Colon (tissue), 2 donors: ENCODE measurements at regions not wholly inside any gene's neighbourhood (a gene's known extent, or its start where the extent isn't known, plus 50 kb on each side); places are given as distances from the start of the nearest gene placed in this dataset.

Experiments
- FAIRE-seq: peaks from 2 replicates; lab custom pipeline; 2012; peaks lifted over from hg19 to GRCh38; lab: Jason Lieb, UNC
- donor health status: control.
- donor health status: control.

GRCh38 chr6:146886587-146887446, 288.0 kb downstream of the ADGB start:
- no peak for FAIRE-seq

GRCh38 chr6:146887447-146888077, 288.8 kb downstream of the ADGB start:
- no peak for FAIRE-seq

DNA sequence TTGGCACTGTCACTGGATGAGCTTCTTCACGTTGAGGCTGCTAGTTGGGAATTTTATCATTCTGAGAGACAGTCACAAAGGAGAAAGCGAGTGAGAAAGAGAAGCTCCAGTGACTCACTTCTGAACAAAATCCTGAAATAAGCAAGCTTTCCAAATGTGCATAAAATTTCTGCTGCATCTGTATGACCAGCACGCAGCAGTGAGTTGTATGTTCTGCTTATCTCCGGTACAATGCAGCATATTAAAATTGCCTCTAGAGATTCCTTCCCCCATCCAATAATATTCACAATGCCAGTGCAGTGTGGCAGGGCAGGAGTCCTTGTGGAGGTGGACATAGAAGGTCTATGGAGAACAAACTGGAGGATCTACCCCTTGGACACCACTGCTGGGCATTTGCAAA, 290.5 kb downstream of the ADGB start:
- no peak for FAIRE-seq

DNA sequence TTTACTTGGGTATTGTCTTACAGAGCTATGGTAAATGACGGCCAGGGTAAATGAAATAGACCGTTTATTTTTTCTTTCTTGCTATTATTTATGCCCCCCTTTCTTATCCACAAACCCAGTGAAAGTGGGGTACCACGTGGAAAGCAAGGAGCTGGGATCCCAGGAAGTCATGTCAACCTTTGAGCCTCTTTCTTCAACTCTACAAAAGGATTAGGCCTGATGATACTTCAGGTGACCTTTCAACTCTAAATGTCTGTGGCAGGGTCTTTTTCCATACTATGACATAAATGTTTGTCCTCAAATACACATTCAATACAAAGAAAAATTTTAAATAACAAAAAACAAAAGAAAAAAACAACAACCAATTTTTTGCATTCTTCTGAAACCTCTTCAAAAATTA, 291.4 kb downstream of the ADGB start:
- no peak for FAIRE-seq

GRCh38 chr6:146890644-146891434, 292.1 kb downstream of the ADGB start:
- FAIRE-seq, result no peak

GRCh38 chr6:146891615-146892265, 293.0 kb downstream of the ADGB start:
- FAIRE-seq, result no peak

DNA sequence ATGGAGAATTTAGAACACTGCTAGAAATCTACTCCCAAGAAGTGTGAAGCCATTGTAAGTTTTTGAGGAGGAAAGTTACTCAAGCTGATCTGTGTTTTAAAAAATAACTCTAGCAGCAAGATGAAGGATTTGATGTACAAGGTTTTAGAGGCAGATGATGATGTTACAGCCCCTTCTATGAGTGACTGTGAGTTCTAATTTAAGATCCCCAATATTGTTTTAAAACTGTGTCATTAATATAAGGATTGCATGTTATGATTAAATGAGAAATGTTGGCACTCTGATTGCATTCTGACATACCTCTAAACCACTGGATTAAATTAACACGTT, 293.5 kb downstream of the ADGB start:
- FAIRE-seq, result no peak

DNA sequence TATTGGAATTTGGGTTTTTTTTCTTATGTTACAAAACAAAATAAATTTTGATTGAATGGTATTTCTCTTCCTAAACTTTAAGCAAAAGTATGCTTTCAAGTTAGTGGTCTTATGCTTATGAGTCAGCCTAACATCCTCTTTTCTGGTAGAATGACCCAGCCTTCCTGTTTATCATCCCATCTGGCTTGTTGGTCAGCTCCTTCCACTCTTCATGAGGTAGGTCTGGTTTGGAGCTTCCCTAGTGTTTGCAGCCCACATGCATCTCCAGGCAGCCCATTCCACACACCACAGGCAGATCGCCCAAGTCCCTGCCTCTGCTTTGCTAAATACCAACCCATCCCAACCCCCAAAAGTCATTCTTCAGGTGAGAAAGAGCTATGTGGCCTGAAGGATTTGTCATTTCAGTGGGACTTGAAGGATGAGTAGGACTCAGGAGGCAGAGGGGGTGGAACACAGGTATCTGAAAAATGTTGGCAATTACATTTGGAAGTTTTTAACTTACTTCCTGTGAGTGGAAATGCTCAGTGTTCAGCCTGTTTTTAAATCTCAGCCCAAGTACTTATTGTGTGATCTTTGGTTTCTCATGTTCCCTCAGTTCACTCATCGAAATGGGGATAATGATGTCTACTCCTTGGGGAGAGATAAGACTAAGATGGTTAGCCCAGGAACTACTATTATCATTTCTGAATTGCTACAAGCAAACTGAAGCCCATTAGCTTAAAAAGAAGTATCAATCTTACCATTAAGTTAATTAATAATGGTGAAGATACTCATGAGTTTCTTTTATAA, 294.0 kb downstream of the ADGB start:
- no peak for FAIRE-seq

DNA sequence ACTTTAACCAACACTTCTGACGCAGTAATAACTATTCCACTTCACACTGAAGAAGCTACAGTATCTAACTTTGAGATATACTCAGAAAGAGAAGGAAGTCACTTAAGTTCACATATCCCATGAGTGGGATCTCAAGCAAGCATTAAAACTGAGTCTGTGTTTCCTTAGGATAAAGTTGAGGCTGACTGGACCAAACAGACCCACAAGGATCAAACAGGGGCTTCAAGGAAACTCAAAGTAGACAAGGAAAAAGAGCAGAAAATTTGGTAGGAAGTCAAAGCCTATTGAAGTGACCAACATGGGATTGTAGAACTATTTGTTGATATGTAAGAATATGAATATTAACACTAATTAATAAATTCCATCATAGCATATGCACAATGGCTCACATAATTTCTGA, 294.9 kb downstream of the ADGB start:
- no peak for FAIRE-seq

- no peak for FAIRE-seq
Observed at GRCh38 chr6:146894624-146895023, 295.9 kb downstream of the ADGB start.

DNA sequence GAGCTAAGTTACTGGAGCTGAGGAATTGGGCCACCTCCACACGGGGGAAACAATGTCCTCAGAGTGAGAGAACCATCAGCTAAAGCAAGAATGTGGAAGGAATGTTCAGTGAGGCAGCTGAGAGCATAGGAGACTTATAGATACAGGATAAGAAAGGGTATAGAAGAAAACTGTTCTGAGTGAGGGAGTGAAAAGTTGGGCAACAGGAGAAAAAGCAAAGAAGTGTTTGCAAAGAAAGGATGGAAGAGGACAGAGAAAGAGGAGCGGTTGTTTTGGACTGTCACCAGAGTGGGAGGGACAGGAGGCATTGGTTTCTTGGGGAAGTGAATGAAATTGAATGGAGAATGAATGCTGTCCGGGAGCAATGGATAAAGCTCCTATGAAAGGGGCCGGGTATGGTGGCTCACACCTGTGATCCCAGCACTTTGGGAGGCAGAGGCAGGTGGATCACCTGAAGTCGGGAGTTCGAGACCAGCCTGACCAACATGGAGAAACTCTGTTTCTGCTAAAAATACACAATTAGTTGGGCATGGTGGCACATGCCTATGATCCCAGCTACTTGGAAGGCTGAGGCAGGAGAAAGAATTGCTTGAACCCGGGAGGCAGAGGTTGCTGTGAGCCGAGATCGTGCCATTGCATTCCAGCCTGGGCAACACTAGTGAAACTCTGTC, 296.5 kb downstream of the ADGB start:
- FAIRE-seq, result no peak

DNA sequence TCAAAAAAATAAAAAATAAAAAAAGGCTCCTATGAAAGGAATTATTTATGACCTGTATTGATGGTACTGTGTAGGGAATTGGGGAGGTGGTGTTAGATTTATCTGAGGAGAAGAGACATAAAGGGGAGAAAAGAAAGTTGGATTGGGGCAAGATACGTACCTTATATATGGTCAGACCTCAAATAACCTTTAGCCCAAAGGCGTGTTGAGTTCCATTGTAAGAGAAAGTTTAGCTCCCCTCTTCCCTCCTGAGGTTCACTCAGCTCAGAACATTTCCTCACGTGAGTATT, 296.9 kb downstream of the ADGB start:
- no peak for FAIRE-seq

DNA sequence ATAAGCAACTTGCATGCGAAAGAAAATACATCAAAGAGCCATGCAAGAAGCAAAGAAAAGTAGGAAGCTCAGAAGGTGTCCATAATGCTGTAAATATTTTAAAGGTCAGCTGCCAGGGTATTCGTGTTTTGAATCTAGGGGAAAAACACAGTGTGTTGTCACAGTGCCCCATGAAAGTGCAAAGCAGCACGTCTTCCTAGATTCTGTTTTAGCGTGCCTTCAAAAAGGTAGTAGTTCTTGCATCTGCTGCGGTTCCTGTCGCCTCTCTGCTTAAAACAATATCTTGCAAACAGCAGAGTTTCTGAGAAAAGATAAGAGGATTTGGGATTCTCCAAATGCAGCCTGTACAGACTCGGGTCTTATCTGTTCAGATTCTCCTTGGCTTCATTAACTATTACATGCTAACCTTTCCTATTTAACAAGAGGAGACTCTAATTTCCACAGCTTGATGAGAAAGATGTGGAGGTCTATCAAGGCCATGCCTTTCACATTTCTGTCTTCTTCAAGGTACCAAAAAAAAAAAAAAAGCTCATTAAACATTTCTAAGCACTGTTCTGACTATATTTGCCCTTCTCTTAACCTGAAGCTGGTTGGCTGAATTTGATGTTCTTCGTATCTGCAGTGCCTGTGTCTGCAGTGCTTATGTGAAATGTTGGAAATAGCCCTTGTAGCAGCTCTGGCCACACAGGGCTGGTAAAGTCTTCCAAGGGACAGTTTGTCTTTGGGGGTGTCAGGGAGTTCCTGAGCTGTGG, 297.5 kb downstream of the ADGB start:
- no peak for FAIRE-seq

GRCh38 chr6:146896960-146897701, 298.4 kb downstream of the ADGB start:
- no peak for FAIRE-seq

DNA sequence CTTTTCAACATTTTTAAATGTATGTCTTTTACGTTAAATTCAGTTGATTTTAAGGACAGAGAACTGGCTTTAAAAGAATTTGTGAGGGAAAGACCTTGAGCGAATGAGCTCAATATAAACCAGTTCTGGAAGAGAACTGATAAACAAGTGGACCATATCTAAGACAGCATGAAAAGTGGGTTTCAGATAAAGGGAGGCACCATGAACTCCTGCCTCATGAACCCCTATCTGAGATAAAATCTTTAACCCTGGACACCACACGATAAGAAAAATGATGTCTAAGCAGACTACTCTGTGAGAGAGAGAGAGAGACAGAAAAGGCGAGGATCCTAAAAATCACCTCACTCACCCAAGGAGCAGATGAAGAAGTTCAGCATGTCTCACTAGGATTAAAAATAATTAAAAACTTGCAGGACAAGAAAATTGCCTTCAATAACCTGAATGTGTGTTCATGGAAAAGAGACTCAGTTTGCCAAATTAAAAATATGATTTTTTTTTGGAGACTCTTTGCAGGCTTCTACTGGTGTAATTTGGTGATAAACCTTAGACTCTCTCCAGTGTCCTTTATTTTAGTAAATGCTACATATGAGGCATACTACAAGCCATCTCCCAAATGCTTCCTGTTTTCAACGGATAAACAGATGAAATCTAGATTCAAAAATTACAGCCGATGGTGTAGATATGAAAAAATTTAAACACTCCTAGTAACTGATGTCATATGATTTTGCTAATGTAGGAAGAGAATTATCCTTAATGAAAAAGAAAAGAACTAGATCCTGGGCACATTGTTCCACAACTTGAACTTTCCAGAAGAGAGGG, 299.5 kb downstream of the ADGB start:
- no peak for FAIRE-seq

DNA sequence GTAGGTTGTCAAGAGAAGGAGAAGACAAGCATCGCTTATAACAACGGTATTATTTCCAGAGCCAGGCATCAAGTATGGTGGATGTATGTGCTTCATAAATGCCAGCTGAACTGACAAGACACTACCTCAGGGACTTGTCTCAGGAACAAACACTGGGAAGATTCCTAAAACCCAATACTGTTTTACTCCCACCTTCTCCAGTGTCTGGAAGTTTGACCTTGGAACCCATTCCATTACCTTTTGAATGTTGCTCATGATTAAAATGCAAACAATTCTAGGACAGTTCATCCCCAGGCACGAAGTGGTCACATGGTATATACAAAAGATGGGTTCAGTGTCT, 300.1 kb downstream of the ADGB start:
- FAIRE-seq, result no peak

DNA sequence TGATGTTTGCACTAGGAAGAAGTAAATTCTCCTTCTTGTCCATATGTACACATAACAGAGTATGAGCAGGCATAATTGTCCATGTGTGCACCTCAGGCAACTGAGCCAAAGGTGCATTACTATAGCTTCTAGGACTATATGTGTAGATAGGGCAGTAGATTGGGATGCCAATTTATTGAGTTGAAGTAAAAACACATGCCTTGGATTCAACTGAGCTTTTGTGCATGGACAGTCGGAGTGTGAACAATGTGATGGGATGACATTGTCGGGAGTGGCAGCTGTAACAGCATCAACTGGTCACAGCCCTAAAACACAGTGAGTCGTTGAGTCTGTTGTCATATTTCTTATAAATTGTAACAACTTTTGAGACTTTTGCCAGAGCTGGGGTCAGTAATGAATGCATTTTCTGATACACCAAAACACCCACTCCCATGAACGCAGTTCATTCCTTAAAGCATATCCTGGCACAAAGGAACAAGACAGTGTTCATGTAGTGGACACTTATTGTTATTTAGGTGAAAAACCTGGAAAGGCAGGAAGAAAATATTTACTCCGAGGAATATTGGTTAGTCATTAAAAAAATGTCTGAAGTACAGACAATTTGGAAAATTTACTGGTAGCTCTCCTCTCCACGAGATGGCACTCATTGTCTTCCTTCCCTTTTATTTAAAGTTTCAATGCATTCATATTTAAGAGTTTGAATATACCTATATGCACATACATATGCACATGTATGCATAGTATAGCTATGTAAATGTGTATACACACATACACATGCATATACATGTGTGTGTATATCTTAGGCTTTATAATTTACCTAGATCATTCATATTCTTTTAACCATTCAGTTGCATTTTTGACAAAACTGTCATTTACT, 302.0 kb upstream of the STXBP5 start:
- no peak for FAIRE-seq

GRCh38 chr6:146902846-146903245, 301.4 kb upstream of the STXBP5 start:
- no peak for FAIRE-seq
